AG09309 (cell line): ENCODE measurements at regions not wholly inside any gene's neighbourhood (a gene's known extent, or its start where the extent isn't known, plus 50 kb on each side); places are given as distances from the start of the nearest gene placed in this dataset.

Experiments used
- DNase-seq: peaks from one replicate; pipeline ENCODE4 v3.0.0-alpha.2; 2010; ENCODE audit warnings: low read depth
- H3K4me3 ChIP-seq: 2 replicates; pipeline ENCODE4 v1.5.1; 2011; ENCODE audit warnings: mild to moderate bottlenecking, low read depth, low read length, moderate library complexity; ENCODE audit not compliant: control insufficient read depth
- CTCF ChIP-seq: IDR thresholded peaks from 2 replicates; pipeline ENCODE4 v1.5.1; 2011; ENCODE audit warnings: mild to moderate bottlenecking, low read depth, low read length, inconsistent platforms; ENCODE audit not compliant: insufficient read depth, control insufficient read depth; ENCODE audit errors: missing control alignments

GRCh38 chr13:91014696-91015095 lies 332.8 kb upstream of the MIR17HG start:
- no peak for DNase-seq
- TF ChIP-seq CTCF, result no peak

DNA sequence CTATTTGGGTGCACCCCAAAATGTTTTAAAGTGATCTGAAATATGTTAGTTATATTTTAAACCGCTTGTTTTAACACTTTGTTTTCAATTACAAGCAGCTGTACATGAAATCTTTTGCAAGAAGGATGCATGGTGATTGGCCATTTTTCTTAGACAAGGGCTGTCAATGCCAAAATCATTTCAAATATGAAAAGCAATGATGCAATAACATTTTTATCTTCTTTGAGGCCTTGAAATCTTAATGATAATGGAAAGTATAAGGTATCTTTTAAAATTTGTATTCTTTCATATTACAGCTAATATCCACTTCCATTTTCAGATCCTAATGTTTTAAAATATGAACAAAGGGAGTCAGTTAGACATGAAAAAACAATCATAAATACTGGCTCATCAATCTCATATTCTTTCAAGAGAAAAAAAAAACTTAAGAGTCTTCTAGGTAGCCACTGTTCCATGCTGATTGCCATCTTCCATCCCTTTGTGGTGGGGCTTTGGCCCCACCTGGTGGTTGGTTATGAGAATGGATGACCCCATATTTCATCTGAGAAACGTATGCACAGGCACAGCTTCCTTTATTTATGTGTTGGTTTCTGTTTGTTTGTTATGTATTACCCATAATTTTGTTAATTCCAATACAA lies 330.3 kb upstream of the MIR17HG start:
- TF ChIP-seq CTCF, result peak; percentile 61
- H3K4me3 ChIP-seq, result no peak overlapping the region
- no peak for DNase-seq

More at GRCh38 chr13:91014696-91015095, 332.8 kb upstream of the MIR17HG start:
- H3K4me3 ChIP-seq, result no peak overlapping the region

GRCh38 chr13:91017669-91018053 lies 329.8 kb upstream of the MIR17HG start:
- DNase-seq, result no peak
- TF ChIP-seq CTCF, result no peak
- no peak overlapping the region for H3K4me3 ChIP-seq

GRCh38 chr13:91020461-91021034 lies 326.9 kb upstream of the MIR17HG start:
- H3K4me3 ChIP-seq, result no peak overlapping the region
- DNase-seq, result no peak
- TF ChIP-seq CTCF, result no peak

GRCh38 chr13:91024157-91024792 lies 323.2 kb upstream of the MIR17HG start:
- no peak overlapping the region for H3K4me3 ChIP-seq
- DNase-seq, result no peak
- no peak for TF ChIP-seq CTCF

- no peak overlapping the region for H3K4me3 ChIP-seq
- no peak for TF ChIP-seq CTCF
- no peak for DNase-seq
Measured at GRCh38 chr13:91025442-91025841, 322.0 kb upstream of the MIR17HG start.
